ENCODE measurements at regions not wholly inside any gene's neighbourhood (a gene's known extent, or its start where the extent isn't known, plus 50 kb on each side); places are given as distances from the start of the nearest gene placed in this dataset.

DNA sequence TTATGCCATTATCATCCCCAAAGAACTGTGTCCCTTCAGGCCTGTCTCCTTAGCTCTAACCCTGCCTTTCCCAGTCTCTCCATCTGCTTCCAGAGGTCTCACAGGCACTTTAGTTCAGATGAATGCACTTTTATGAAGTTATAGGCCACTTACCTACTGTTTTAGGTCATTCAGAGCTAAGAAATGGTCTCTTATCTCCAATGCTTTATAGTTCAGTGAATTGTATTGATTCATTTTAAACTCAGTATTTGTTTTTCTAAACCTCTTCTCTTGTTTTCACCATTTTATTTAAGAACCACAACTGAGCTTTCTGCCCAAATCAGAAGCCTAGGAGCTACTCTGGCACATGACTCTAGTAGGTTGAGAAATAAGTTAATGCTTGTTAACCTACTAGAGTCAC, 197.5 kb upstream of the ATP2B1 start:
- TF ChIP-seq, protein P1, sequence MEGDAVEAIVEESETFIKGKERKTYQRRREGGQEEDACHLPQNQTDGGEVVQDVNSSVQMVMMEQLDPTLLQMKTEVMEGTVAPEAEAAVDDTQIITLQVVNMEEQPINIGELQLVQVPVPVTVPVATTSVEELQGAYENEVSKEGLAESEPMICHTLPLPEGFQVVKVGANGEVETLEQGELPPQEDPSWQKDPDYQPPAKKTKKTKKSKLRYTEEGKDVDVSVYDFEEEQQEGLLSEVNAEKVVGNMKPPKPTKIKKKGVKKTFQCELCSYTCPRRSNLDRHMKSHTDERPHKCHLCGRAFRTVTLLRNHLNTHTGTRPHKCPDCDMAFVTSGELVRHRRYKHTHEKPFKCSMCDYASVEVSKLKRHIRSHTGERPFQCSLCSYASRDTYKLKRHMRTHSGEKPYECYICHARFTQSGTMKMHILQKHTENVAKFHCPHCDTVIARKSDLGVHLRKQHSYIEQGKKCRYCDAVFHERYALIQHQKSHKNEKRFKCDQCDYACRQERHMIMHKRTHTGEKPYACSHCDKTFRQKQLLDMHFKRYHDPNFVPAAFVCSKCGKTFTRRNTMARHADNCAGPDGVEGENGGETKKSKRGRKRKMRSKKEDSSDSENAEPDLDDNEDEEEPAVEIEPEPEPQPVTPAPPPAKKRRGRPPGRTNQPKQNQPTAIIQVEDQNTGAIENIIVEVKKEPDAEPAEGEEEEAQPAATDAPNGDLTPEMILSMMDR (IDR thresholded peaks at IDR 0.05; ENCODE audit: low read depth, low read length, poor library complexity, severe bottlenecking), result no peak
- TF ChIP-seq EZH2phosphoT487 (IDR thresholded peaks at IDR 0.05; ENCODE audit: borderline replicate concordance, low read length), result no peak
